GM21529 (cell line): ENCODE measurements at regions not wholly inside any gene's neighbourhood (a gene's known extent, or its start where the extent isn't known, plus 50 kb on each side); places are given as distances from the start of the nearest gene placed in this dataset.

Experiments
- ATAC-seq: cut with Tn5 transposase; IDR thresholded peaks from one replicate; pipeline ENCODE4 v1.9.1; 2021; ENCODE audit not compliant: unreplicated experiment

DNA sequence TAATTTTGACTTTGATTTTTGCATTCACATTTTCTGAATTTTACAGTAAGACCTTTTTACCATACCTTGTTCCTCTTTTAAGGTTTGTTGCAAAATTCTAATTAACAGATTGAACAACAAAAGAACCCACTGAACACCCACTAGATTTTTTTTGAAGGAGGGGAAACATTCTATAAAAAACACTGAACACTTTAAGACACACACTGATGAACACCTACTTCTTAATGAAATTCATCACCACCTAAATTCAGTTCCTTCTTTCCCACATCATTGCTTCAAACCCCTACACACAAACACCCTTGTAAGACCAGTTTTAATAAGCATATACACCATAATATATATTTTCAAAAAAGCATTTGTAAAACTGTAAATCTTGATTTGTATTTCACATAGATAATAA lies 559.0 kb upstream of the MEF2C start:
- no peak for ATAC-seq

DNA sequence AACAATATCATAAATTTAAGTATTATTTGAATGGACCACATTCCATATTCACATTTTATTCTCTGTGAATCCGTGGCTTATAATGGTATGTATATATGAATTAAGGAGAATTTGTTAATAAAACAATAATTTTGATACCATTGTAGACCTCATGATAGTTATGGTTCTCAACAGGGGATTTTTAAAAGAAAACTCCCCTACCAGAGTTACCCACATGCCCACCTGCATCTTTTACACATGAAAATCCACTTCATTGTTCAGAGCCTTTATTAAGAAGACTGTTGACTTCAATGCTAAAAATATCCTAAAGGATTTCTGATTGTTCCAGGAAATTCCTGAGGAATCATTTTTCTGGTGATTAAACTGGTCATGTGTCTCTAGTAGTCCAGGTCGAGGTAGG lies 557.7 kb upstream of the MEF2C start:
- no peak for ATAC-seq

- no peak for ATAC-seq
Observed at GRCh38 chr5:89437450-89438435, 554.8 kb upstream of the MEF2C start.

GRCh38 chr5:89436464-89436863 lies 553.5 kb upstream of the MEF2C start:
- ATAC-seq = no peak

- ATAC-seq = peak; percentile 88
Observed at GRCh38 chr5:89435347-89435746, 552.4 kb upstream of the MEF2C start.

- no peak for ATAC-seq
Observed at GRCh38 chr5:89428624-89429023, 545.6 kb upstream of the MEF2C start.

DNA sequence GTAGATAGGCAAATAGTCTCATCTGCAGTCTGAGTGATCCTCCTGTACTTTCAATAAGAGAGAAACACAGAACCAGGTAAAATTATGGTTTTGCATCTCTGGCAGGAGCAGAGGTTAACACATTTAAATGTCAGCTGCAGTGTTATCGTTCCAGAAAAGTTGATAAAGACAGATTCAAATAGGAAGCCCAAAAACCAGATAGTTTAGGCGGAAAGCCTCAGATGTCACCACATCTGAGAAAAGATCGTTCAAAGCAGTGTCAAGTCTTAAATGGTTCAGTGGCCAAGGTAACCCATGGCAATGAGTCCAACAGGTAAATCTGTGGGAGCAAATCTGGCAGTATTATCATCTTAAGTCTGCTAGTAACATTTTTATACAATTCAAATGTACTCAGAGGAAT lies 542.1 kb upstream of the MEF2C start:
- no peak for ATAC-seq

GRCh38 chr5:89421035-89421434 lies 538.1 kb upstream of the MEF2C start:
- ATAC-seq = no peak

DNA sequence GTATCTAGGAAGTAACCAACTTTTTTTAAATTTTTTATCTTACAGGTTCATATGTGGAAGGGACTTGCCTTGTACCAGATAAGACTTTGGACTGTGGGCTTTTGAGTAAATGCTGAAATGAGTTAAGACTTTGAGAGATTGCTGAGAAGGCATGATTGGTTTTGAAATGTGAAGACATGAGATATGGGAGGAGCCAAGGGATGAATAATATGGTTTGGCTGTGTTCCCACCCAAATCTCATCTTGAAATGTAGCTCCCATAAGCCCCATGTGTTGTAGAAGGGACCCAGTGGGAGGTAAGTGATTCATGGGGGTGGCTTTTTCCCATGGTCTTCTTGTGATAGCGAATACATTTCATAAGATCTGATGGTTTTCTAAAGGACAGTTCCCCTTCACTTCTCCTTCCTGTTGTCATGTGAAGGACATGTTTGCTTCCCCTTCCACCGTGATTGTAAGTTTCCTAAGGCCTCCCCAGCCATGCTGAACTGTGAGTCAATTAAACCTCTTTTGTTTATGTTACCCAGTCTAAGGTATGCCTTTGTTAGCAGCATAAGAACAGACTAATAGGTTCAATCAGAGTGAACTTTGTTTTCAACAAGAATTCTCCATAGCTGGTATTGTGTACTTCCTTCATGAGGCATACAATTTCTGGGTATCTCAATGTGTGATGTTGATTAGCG lies 535.6 kb upstream of the MEF2C start:
- no peak for ATAC-seq

DNA sequence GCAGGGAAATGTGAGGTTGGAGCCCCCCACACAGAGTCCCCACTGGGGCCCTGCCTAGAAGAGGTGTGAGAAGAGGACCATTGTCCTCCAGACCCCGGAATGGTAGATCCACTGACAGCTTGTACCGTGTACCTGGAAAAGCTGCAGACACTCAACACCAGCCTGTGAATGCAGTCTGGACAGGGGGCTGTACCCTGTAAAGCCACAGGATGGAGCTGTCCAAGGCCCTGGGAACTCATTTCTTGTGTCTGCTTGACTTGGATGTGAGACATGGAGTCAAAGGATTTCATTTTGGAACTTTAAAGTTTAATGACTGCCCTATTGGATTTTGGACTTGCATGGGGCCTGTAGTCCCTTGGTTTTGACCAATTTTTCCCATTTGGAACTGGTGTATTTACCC lies 535.0 kb upstream of the MEF2C start:
- no peak for ATAC-seq

- ATAC-seq = no peak
Observed at GRCh38 chr5:89417515-89417914, 534.5 kb upstream of the MEF2C start.

GRCh38 chr5:89411891-89412290 lies 528.9 kb upstream of the MEF2C start:
- ATAC-seq = no peak

GRCh38 chr5:89407054-89407453 lies 524.1 kb upstream of the MEF2C start:
- no peak for ATAC-seq

DNA sequence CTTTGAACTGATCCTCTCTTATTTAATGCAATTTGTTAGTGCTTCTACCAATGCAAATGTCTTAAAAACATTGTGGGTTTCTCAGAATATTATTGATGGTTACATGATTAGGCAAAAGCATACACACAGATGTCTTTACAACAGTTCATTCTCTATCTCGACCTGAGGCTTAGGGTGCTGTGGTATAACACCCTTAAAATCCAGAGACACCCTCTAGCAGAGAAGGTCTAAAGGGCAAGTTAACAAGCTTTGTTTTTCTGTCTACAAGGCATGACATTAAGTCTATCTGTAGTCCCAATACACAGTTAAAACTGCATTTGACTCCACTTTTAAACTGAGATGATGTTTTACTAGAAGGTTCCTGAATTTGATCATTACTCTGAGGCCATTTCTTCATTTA lies 518.7 kb upstream of the MEF2C start:
- ATAC-seq = no peak

- ATAC-seq = no peak
Observed at GRCh38 chr5:89401012-89401411, 518.0 kb upstream of the MEF2C start.

GRCh38 chr5:89399548-89399947 lies 516.6 kb upstream of the MEF2C start:
- no peak for ATAC-seq

- peak; percentile 85 for ATAC-seq
Observed at GRCh38 chr5:89397096-89397495, 514.1 kb upstream of the MEF2C start.

DNA sequence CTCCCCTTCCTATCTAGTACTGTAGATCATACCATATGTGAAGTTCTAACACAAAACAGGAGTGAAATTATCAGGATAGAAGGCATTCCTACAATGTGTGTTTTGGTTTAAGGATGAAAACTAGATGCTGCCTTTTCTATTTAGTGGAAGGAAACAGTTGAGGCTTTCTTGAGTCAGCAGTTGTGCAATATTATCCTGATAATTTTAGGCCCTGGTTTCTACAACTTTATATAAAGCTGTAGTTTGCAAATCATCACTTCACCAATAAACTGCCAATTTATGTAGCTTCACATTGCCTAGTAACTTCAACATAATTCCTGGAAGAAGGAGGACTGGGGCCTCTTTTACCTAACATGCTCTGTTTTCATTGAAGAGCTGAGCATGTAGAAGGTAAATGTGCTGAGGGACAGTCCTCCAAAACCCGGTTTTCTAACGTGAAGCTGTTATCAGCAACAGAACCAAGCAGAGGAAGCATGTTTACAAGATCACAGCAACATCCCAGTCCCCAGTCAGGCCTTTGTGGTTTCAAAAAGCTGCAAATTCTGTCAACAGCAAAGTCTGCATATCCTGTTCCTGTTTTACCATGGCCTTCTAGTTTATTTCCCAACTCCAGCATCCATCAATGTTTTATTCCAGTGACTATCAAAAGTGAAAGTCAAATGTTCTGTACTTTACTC lies 513.4 kb upstream of the MEF2C start:
- ATAC-seq = peak; percentile 64

GRCh38 chr5:89395111-89395510 lies 512.1 kb upstream of the MEF2C start:
- ATAC-seq = no peak

DNA sequence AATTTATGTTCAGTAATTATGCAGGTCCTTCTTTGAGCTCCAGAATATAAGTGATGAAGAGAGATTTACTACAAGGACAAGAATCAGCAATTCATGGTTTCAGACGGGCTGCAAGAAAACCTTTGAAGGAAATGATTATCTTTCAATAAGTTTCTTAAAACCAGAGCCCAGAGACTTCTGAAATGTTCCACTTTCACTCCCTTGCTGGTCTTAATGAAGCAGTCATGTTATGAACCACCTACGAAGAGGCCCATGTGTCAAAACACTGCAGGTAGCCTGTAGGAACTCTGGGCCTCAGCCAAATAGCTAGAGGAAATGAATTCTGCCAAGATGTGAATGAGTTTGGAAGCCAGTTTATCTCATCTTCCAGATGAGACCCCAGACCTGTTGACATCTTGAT lies 505.9 kb upstream of the MEF2C start:
- no peak for ATAC-seq

DNA sequence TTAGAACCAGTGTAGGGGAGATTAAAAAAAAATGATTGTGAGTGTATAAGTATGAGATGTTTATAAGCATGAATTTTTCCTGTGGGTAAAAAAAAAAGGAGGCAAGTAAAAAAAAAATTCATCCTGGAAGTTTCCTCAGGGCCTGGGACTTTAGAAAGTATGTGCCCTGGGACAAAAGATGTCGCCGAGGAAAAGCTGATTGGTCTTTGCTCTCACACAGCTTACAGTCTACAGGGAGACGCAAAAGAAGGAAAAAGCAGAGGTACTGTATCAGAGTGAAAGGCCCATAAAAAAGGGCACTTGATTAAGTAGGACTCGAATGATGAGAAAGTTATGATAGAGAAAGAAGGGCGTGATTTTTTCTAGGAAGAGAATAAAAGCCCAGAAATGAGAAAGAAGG lies 501.4 kb upstream of the MEF2C start:
- ATAC-seq = no peak

- no peak for ATAC-seq
Observed at GRCh38 chr5:89380635-89381034, 497.7 kb upstream of the MEF2C start.
